Skin of body (tissue), 1 donor: ENCODE measurements at regions not wholly inside any gene's neighbourhood (a gene's known extent, or its start where the extent isn't known, plus 50 kb on each side); places are given as distances from the start of the nearest gene placed in this dataset.
"Not testable (repeated sequence)": the region's sequence is repeated elsewhere in the genome, so short reads cannot be mapped to it uniquely, and the experiment has no call there.

Experiments
- DNase-seq: peaks from one replicate; lab custom pipeline; 2025; lab: John Stamatoyannopoulos, UW

DNA sequence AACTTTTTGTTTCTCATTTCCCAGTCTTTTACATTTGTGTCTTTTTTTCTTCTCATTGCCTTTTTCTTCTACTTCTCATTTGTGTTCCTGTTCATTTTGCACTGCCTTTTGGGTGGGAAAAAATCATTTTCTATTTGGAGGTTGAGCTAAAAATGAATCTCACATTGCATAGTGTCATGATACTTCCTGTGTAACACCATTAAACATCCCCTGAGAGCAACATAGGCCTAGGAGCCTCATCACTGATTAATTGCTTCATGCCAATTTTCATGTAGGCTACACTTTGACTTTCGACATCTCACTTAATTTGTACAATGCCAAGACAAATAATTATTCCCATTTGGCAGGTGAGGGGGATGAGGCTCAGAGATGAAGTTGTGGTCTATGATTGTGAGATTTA is 279.2 kb downstream of the EDEM1 start:
- no peak for DNase-seq

GRCh38 chr3:5473471-5473870 is 286.0 kb downstream of the EDEM1 start:
- DNase-seq = no peak

DNA sequence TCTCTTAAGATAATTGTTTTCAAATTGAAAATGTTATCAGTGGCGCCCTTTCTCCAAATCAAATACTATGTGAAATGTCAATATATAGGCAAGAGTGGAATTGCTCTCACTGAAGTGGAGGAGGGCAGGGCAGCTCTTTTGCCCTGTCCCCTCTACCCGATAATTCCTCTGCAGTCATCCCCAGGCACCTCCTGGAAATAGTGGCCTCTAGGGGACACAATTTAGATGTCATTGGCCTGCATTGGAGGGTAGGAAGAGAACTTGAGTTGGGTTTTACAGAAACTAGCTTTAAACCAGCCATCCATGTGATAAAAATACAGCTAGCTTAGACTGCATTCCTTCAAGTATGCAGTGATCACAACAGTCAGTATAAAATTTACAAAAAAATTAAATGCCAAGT is 288.9 kb downstream of the EDEM1 start:
- DNase-seq = no peak

GRCh38 chr3:5479229-5479799 is 291.8 kb downstream of the EDEM1 start:
- no peak for DNase-seq

DNA sequence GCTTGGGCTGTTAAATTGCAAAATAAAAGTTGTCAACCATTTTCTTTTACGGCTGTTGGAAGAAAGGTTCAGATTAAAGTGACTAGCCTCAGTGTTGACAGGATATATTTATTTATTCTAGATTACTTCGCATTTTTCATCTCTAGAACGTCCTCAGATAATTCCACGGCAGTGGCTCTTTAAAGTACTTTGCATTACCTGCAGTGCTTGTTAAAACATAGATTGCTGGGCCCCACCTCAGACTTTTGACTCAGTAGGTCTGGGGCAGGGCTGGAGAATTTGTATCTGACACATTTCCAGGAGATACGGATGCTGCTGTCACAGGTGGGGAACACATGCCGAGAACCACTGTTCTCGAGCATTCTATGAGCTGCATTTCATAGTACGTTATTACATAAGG is 292.7 kb downstream of the EDEM1 start:
- DNase-seq = no peak

- DNase-seq = no peak
These were observed 297.9 kb downstream of the EDEM1 start for GRCh38 chr3:5485427-5485826.

DNA sequence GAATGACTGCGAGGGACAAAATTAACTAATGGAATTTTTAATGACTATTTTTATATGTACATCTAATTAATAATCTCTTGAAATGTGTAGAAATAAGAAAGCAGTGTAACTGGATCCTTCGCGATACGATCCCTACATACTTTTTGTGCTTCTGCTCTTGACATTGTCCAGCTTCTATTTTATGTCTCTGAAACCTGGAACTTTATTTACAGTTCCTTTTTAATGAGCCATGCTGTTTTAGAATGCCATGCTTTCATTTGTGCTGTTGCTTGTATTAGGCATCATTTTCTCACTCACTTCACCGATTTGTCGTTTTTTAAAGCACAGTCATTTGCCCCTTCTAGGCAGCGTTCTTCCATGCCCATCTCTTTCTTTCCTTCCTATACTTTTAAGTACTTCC is 301.3 kb downstream of the EDEM1 start:
- no peak for DNase-seq

DNA sequence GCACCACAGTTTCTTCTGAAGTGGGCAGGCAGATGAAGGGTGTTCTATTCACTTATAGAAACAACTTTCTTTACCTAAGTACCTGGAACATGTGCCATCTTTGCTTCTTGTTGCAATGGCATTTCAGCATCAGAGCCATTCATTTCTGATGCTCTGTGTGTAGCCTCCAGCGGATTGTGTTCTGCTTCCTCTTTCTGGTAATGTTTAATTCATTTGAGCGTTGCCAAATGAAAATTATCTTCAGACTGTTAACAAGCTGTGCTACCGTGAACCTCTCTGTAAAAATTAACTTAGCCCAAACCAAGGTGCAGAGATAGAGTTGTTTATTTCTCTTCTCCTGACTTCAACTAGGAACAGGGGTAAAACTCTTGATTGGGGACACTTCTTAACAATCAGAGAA is 302.0 kb downstream of the EDEM1 start:
- no peak for DNase-seq

- DNase-seq = no peak
These were observed 307.5 kb downstream of the EDEM1 start for GRCh38 chr3:5494905-5495519.

- no peak for DNase-seq
These were observed 310.0 kb downstream of the EDEM1 start for GRCh38 chr3:5497497-5497896.

DNA sequence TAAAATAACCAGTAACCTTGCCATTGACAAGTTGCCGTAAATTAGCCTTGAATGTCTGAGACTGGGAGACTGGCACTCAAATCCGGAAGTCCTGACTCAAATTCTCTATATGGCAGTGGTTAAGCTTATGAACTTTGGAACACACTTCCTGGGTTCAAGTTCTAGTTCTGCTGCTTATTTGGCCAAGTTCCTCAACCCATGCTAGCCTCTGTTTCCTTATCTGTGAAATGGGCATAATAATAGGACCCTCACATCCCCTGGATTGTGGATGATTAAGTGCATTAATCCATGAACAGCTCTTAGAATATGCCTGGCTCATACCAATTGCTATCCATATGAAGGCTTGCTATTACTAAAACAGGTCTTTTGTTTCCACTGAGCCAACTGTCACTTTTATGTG is 311.5 kb downstream of the EDEM1 start:
- DNase-seq = no peak

DNA sequence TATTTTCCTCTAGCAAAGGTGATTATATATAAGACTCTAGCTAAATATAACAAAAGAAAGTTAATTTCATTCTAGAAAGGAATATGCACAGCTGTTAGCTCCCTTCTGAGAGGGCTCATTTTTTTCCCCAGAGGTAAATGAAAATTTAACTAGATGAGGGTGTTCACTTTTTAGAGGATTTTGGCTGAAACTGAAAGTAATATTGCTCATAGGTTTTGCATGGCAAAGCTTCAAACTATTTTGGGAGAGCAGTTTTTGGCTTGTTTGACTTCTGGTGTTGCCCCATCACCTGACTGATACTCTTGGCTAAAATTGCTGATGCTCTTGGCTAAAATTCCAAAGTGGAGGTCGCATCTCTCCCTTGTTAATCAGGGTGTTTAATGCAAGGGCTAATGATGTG is 311.9 kb downstream of the EDEM1 start:
- DNase-seq = no peak

- no peak for DNase-seq
These were observed 315.6 kb downstream of the EDEM1 start for GRCh38 chr3:5503136-5503535.

DNA sequence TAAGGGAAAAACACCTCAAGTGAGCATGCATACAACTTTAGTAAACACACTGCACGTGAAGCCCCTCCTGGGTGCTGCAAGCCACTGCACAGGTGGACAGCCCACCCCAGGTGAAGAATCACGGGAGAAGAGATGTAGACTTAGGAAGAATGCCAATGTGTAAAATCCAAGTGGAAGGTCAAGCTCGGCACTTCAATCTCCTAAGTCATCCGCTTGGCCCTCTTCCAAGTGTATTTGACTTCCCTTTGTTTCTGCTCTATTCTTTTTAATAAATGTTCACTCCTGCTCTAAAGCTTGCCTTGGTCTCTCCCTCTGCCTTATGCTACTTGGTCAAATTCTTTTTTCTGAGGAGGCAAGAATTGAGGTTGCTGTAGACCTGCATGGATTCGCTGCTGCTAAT is 316.6 kb downstream of the EDEM1 start:
- DNase-seq = no peak

- no peak for DNase-seq
These were observed 317.7 kb downstream of the EDEM1 start for GRCh38 chr3:5505163-5505562.

- no peak for DNase-seq
These were observed 318.5 kb downstream of the EDEM1 start for GRCh38 chr3:5505997-5506396.

- not testable (repeated sequence) for DNase-seq
These were observed 321.4 kb downstream of the EDEM1 start for GRCh38 chr3:5508860-5509259.

DNA sequence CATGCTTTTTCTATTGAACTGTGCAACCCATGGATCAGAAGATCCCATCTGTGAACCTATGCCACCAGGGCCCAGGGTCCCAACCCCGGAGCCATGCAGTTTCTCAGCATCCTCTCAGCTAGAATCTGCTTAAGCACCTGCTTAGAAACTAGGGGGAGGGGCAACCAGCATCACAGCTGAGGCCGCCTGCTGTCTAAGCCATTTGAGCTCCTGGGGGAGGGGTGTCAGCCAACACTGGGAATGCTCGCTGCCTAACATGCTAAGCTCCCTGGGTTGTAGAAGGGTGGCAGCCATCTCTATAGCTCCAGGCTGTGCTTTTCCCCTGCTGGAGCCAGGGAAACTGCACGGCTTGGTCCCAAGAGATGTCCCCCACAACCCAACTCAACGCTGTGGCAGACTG is 322.8 kb downstream of the EDEM1 start:
- no peak for DNase-seq

DNA sequence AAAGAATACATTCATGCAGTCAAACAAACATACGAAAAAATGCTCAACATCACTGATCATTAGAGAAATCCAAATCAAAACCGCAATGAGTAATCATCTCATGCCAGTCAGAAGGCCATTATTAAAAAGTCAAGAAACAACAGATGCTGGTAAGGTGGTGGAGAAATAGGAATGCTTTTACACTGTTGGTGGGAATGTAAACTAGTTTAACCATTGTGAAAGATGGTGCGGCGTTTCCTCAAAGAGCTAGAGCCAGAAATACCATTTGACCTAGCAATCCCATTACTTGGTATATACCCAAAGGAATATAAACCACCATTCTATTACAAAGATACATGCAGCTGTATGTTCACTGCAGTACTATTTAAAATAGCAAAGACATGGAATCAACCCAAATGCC is 330.4 kb downstream of the EDEM1 start:
- DNase-seq = no peak

- no peak for DNase-seq
These were observed 332.7 kb downstream of the EDEM1 start for GRCh38 chr3:5520237-5520636.

GRCh38 chr3:5523125-5523524 is 335.6 kb downstream of the EDEM1 start:
- DNase-seq = no peak

- no peak for DNase-seq
These were observed 343.5 kb downstream of the EDEM1 start for GRCh38 chr3:5531039-5531438.

GRCh38 chr3:5531741-5532290 is 344.3 kb downstream of the EDEM1 start:
- DNase-seq = no peak

DNA sequence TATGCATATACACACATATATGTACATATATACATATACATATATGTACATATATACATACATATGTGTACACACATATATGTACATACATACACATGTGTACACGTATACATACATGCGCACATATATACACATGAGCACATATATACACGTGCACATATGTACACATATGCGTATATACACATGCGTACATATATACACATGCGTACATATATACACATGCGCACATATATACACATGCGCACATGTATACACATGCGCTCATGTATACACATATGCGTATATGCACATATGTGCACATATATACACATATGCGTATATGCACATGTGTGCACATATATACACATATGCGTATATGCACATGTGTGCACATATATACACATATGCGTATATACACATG is 353.0 kb downstream of the EDEM1 start:
- DNase-seq = no peak
